H9 (cell line): ENCODE measurements at regions not wholly inside any gene's neighbourhood (a gene's known extent, or its start where the extent isn't known, plus 50 kb on each side); places are given as distances from the start of the nearest gene placed in this dataset.

Experiments
- DNase-seq: peaks from one replicate; pipeline ENCODE4 v3.0.0-alpha.2; 2017
- H2AFZ ChIP-seq: one replicate; pipeline ENCODE4 v1.6.1; 2013; ENCODE audit warnings: mild to moderate bottlenecking, low read length, control low read depth, moderate library complexity
- H2AK5ac ChIP-seq: 2 replicates; pipeline ENCODE4 v1.6.1; 2013; ENCODE audit warnings: low read length, control low read depth, mixed read lengths; ENCODE audit not compliant: insufficient read length
- H2BK120ac ChIP-seq: one replicate; pipeline ENCODE4 v1.6.1; 2013; ENCODE audit warnings: low read depth, mild to moderate bottlenecking, low read length, control low read depth, inconsistent platforms; ENCODE audit not compliant: poor library complexity, severe bottlenecking
- H2BK12ac ChIP-seq: 2 replicates; pipeline ENCODE4 v1.6.1; 2013; ENCODE audit warnings: low read length, control low read depth, mixed read lengths, low read depth; ENCODE audit not compliant: insufficient read length
- H2BK15ac ChIP-seq: 2 replicates; pipeline ENCODE4 v1.6.1; 2013; ENCODE audit warnings: low read depth, low read length, control low read depth
- H2BK20ac ChIP-seq: one replicate; pipeline ENCODE4 v1.6.1; 2013; ENCODE audit warnings: low read depth, mild to moderate bottlenecking, low read length, control low read depth, inconsistent platforms; ENCODE audit not compliant: poor library complexity, severe bottlenecking
- H2BK5ac ChIP-seq: 2 replicates; pipeline ENCODE4 v1.6.1; 2013; ENCODE audit warnings: low read length, control low read depth, mixed read lengths; ENCODE audit not compliant: insufficient read length
- H3K14ac ChIP-seq: 2 replicates; pipeline ENCODE4 v1.6.1; 2013; ENCODE audit warnings: low read length, control low read depth; ENCODE audit not compliant: insufficient read depth
- H3K18ac ChIP-seq: 2 replicates; pipeline ENCODE4 v1.6.1; 2013; ENCODE audit warnings: low read depth, mild to moderate bottlenecking, mixed read lengths, low read length, control low read depth; ENCODE audit not compliant: insufficient read length
- H3K23ac ChIP-seq: 2 replicates; pipeline ENCODE4 v1.6.1; 2013; ENCODE audit warnings: low read length, control low read depth, mixed read lengths, low read depth; ENCODE audit not compliant: insufficient read length
- H3K23me2 ChIP-seq: 2 replicates; pipeline ENCODE4 v1.6.1; 2013; ENCODE audit warnings: low read depth, mild to moderate bottlenecking, mixed read lengths, low read length, control low read depth; ENCODE audit not compliant: insufficient read length, poor library complexity, severe bottlenecking
- H3K27ac ChIP-seq: 2 replicates; pipeline ENCODE4 v1.5.1; 2013; ENCODE audit warnings: low read length, control low read depth, mixed read lengths, low read depth; ENCODE audit not compliant: insufficient read length
- H3K27me3 ChIP-seq: 2 replicates; pipeline ENCODE4 v1.6.1; 2013; ENCODE audit warnings: low read length, control low read depth, inconsistent platforms; ENCODE audit not compliant: insufficient read depth
- H3K4ac ChIP-seq: 2 replicates; pipeline ENCODE4 v1.6.1; 2013; ENCODE audit warnings: low read depth, mild to moderate bottlenecking, control low read depth, inconsistent platforms, low read length, moderate library complexity
- H3K4me1 ChIP-seq: 2 replicates; pipeline ENCODE4 v1.6.1; 2013; ENCODE audit warnings: low read length, control low read depth, inconsistent platforms; ENCODE audit not compliant: insufficient read depth
- H3K4me2 ChIP-seq: 2 replicates; pipeline ENCODE4 v1.6.1; 2013; ENCODE audit warnings: low read length, control low read depth, mixed read lengths; ENCODE audit not compliant: insufficient read length, insufficient read depth
- H3K56ac ChIP-seq: 2 replicates; pipeline ENCODE4 v1.6.1; 2013; ENCODE audit warnings: low read depth, mild to moderate bottlenecking, mixed read lengths, low read length, control low read depth; ENCODE audit not compliant: insufficient read length
- H3K79me1 ChIP-seq: 2 replicates; pipeline ENCODE4 v1.6.1; 2013; ENCODE audit warnings: low read depth, mild to moderate bottlenecking, moderate library complexity, low read length, control low read depth, inconsistent platforms; ENCODE audit not compliant: insufficient read depth, poor library complexity, severe bottlenecking
- H3K79me2 ChIP-seq: 2 replicates; pipeline ENCODE4 v1.6.1; 2013; ENCODE audit warnings: low read length, control low read depth, inconsistent platforms; ENCODE audit not compliant: insufficient read depth
- H3K9ac ChIP-seq: 2 replicates; pipeline ENCODE4 v1.6.1; 2013; ENCODE audit warnings: low read length, control low read depth, mixed read lengths; ENCODE audit not compliant: insufficient read length; ENCODE audit errors: extremely low read depth
- H3K9me3 ChIP-seq: one replicate; pipeline ENCODE4 v1.6.1; 2013; ENCODE audit warnings: low read depth, low read length, inconsistent platforms; ENCODE audit not compliant: control insufficient read depth
- H3T11ph ChIP-seq: one replicate; pipeline ENCODE4 v1.6.1; 2013; ENCODE audit warnings: mild to moderate bottlenecking, low read length, control low read depth, inconsistent platforms
- H4K20me1 ChIP-seq: one replicate; pipeline ENCODE4 v1.6.1; 2013; ENCODE audit not compliant: control insufficient read depth, insufficient read length, insufficient read depth
- H4K5ac ChIP-seq: 2 replicates; pipeline ENCODE4 v1.6.1; 2013; ENCODE audit warnings: low read depth, mild to moderate bottlenecking, mixed read lengths, low read length, control low read depth; ENCODE audit not compliant: insufficient read length
- H4K8ac ChIP-seq: replicated peaks from 2 replicates; pipeline ENCODE4 v1.6.1; 2013; ENCODE audit warnings: low read length, control low read depth, mixed read lengths, low read depth; ENCODE audit not compliant: insufficient read length
- H4K91ac ChIP-seq: 2 replicates; pipeline ENCODE4 v1.6.1; 2013; ENCODE audit warnings: low read depth, mild to moderate bottlenecking, moderate library complexity, mixed read lengths, low read length, control low read depth; ENCODE audit not compliant: insufficient read length
- H3K27ac Mint-ChIP-seq, 3 experiments: 2 replicates in 2 of 3; 3 replicates in 1 of 3; pipeline ENCODE4 v1.8.0; 2020 to 2021; ENCODE audit warnings: mixed read lengths in 3 of 3, mild to moderate bottlenecking in 1 of 3, moderate library complexity in 1 of 3
- H3K27me3 Mint-ChIP-seq: 2 replicates; pipeline ENCODE4 v1.8.0; 2021; ENCODE audit warnings: low read depth, mild to moderate bottlenecking, moderate library complexity, mixed read lengths
- H3K36me3 Mint-ChIP-seq, 3 experiments: 2 replicates in 2 of 3; 3 replicates in 1 of 3; pipeline ENCODE4 v1.8.0; 2020 to 2021; ENCODE audit warnings: low read depth in 3 of 3, mixed read lengths in 3 of 3; ENCODE audit not compliant: insufficient read depth in 1 of 3
- H3K4me1 Mint-ChIP-seq, 2 experiments: 2 replicates each; pipeline ENCODE4 v1.8.0; 2020; ENCODE audit warnings: mixed read lengths in 2 of 2
- H3K4me3 Mint-ChIP-seq, 2 experiments: 2 replicates in 1 of 2; 3 replicates in 1 of 2; pipeline ENCODE4 v1.8.0; 2020 to 2021; ENCODE audit warnings: mild to moderate bottlenecking in 2 of 2, mixed read lengths in 2 of 2, moderate library complexity in 1 of 2
- H3K9me3 Mint-ChIP-seq, 2 experiments: 2 replicates in 1 of 2; 3 replicates in 1 of 2; pipeline ENCODE4 v1.8.0; 2020; ENCODE audit warnings: mild to moderate bottlenecking in 2 of 2, mixed read lengths in 2 of 2, moderate library complexity in 1 of 2
- CTCF ChIP-seq: fragments of 200-600 bp; sonication (generic); conservative IDR thresholded peaks from 3 replicates; pipeline ENCODE4 v1.8.0; 2021; ENCODE audit warnings: antibody characterized with exemption, mild to moderate bottlenecking
- WGBS: extraction: QIAGEN DNeasy Blood & Tissue Kit; methylation state at CpG from one replicate; pipeline ENCODE4 v1.1.7; 2013; ENCODE audit warnings: missing lambda C conversion rate, low lambda C conversion rate, mixed read lengths; ENCODE audit not compliant: insufficient read length; ENCODE audit errors: extremely low coverage; 5-methylcytosine and 5-hydroxymethylcytosine counted together

DNA sequence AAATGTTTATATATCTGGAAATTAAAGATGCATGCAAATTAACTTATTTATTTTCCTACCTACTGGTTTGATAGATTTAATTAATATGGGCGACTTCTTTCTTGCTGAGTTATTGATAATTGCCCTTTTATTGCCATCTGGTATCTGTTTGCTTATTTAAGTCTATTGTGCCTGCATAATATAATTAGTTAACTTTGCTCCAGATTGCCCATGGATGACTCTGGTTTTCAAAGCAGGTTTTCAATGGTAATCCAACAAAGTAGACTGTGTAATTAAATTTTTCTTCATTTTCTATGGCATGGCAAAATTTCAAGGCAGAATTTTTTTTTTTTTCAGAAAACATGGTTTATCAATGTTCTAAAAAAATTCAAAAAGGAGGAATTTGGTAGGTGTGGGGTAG is 1092.0 kb downstream of the GRIK2 start:
- H2BK5ac ChIP-seq: no peak overlapping the region
- H3K27me3 Mint-ChIP-seq: no peaks in the 10 kb centered on the region
- H2AFZ ChIP-seq: no peak overlapping the region
- no peak overlapping the region for H3K9ac ChIP-seq
- no peaks in the 10 kb centered on the region for H3K4me1 ChIP-seq
- H2BK120ac ChIP-seq: no peak overlapping the region
- no peak for TF ChIP-seq CTCF
- no peak overlapping the region for H3K4me2 ChIP-seq
- no peak overlapping the region for H3K23ac ChIP-seq
- H3K27ac Mint-ChIP-seq: no peak overlapping the region
- H3K36me3 Mint-ChIP-seq: no peaks in the 10 kb centered on the region
- no peak overlapping the region for H4K8ac ChIP-seq
- no CpG with 5 or more reads among the region's 1 CpG for WGBS
- H3K18ac ChIP-seq: no peak overlapping the region
- no peak overlapping the region for H2BK15ac ChIP-seq
- H2BK12ac ChIP-seq: no peak overlapping the region
- H3K27ac ChIP-seq: no peak overlapping the region
- H3K79me1 ChIP-seq: no peaks in the 10 kb centered on the region
- no peak overlapping the region for H3T11ph ChIP-seq
- no peak overlapping the region for H2AK5ac ChIP-seq
- no peaks in the 10 kb centered on the region for H3K27me3 ChIP-seq
- H3K9me3 ChIP-seq: no peaks in the 10 kb centered on the region
- no peak overlapping the region for H2BK20ac ChIP-seq
- H3K4ac ChIP-seq: no peak overlapping the region
- DNase-seq: no peak
- H3K23me2 ChIP-seq: no peaks in the 10 kb centered on the region
- H3K79me2 ChIP-seq: no peaks in the 10 kb centered on the region
- H4K5ac ChIP-seq: no peak overlapping the region
- H3K56ac ChIP-seq: no peak overlapping the region
- H3K9me3 Mint-ChIP-seq: no peaks in the 10 kb centered on the region
- no peaks in the 10 kb centered on the region for H4K20me1 ChIP-seq
- no peak overlapping the region for H3K4me3 Mint-ChIP-seq
- H3K14ac ChIP-seq: no peak overlapping the region
- H4K91ac ChIP-seq: no peak overlapping the region
- no peaks in the 10 kb centered on the region for H3K4me1 Mint-ChIP-seq
